CD4-positive, alpha-beta T cell treated with Interleukin-10 for 1 hour (primary cell): ENCODE measurements at regions not wholly inside any gene's neighbourhood (a gene's known extent, or its start where the extent isn't known, plus 50 kb on each side); places are given as distances from the start of the nearest gene placed in this dataset.

Experiments
- DNase-seq: peaks from one replicate; pipeline ENCODE4 v3.0.0-alpha.2; 2020

DNA sequence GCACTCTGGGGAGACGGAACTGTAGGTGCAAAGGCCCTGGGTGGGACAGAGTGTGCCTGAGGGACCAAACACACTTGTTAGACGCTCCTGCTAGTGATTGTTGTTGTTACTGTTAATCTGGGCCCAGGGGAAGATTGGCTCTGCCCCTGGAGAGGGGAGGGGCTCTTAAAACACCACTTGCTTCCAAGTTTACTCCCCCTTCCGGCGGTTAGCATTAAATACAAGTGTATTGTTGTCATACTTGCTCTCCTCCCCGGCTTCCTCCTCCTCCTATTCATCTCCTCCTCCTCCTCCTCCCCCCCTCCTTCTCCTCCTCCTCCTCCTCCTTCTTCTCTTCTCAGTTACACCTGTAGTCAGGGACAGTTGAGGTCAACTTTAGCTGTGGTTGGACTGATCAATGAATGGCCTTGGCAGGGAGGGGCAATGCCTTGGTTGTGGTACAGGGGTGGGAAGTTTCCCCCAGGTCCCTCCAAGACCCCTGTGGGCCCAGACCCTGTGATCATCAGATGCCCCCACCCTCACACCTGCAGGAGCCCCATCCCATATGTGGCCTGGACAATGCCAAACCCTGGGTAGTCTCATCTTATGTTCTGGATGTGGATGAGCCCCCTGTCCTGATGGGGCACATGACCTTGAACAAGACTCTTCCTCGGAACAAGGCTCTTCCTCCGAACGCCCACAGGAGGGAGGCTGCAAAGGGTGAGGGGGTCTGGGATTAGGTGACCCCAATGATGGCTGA is 217.3 kb downstream of the PTPRU start:
- no peak for DNase-seq

DNA sequence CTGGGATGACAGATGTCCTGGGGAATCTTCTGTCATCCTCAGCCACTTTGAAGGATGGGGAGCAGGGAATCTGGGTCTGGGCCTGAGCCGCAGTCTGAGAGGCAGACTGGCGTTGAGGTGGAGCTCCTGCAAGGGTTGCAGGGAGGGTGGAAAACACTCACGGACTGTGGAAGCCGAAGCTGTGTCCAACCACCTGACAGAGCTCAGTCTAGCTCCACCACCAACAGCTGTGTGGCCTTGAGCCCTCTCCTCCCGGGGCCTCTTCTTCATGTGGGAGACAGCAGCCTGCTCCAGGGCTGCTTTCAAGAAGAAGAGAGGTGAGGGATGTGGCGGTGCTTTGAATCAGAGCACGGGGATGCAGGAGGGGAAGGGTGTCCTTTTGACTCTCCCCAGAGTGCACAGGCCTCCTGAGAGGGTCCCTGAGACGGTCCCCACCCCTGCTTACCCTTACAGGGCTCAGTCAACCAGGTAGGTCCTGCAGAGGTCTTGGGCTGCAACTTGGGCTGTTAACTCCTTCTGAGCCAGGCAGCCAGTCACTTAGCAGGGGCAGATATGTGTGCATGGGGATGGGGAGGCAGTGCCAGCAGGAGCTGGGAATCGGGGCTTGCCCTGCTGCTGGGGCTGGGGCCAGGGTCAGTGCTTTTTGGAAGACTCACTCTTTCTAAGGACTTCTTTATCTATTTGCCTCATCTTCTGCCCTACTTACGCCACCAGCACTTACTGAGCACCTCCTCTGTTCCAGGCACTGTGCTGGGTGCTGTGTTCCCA is 216.3 kb downstream of the PTPRU start:
- DNase-seq, result no peak

DNA sequence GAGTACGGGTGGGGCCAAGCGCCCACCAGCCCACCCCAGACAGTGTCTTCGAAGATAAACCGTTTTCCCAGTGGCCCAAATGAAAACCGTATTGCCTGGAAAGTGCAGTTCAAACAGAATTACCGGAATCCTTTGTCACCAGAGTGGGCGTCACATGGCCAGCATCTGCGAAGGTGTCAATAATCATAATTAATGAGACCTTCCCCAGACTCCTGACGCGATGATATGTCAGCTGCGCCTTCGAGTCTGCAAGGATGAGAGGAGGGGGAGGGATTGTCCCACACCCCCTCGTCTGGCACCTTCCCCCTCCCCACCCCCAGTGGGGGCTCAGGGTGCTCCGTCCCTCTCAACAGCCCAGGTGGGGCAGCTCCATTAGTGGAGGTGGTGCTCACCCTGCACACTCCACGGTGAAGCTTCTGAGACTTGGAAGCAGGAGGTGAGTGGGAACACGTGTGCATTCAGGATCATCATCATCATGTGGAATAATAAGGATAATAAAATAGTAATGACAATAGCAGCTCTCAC is 215.1 kb downstream of the PTPRU start:
- DNase-seq, result no peak

GRCh38 chr1:29450591-29450990 is 214.3 kb downstream of the PTPRU start:
- DNase-seq, result no peak

- DNase-seq, result no peak
Measured at GRCh38 chr1:29448456-29449235, 212.3 kb downstream of the PTPRU start.

GRCh38 chr1:29447368-29447767 is 211.0 kb downstream of the PTPRU start:
- no peak for DNase-seq

DNA sequence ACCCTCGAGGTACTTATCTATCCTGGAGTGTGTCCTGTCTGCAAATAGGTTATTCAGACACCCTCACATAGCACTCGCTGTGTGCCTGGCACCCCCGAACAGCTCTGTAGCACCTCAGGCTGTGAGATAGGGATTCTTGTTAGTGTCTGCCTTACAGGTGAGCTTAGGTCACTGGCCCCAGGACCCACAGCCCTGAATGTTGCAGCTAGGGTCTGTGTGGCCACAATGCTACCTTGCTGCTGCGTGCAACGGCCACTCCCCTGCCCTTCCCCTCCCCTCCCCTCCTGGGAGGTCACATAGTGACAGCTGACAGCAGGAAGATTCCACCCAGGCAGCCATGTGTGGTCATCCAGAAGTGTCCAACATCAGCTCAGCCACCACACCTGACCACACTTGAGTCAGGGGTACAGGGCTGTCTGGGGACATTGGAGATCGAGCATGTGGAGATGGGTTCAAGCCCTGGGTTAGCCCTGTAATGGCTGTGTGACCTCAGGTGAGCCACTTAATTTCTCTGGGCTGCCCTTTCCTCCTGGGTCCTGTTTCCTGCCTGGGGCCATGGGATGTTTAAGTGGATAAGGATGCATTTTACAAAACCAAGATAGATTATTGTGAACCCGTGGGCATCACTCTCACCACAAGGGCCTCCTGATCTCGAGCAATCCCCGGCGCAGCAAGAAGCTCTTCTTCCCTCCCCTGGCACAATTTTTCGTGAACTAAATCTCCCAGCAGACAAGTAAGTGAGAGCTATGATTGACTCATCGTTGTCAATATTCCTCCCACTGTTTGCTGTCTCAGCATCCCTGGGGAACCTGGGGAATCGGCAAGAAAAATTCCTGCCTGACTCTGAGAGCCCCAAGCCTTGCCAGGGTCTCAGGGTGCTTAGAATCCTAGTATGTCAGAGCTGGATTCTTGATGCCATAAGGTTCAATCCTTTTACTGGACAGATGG is 208.7 kb downstream of the PTPRU start:
- DNase-seq, result no peak

DNA sequence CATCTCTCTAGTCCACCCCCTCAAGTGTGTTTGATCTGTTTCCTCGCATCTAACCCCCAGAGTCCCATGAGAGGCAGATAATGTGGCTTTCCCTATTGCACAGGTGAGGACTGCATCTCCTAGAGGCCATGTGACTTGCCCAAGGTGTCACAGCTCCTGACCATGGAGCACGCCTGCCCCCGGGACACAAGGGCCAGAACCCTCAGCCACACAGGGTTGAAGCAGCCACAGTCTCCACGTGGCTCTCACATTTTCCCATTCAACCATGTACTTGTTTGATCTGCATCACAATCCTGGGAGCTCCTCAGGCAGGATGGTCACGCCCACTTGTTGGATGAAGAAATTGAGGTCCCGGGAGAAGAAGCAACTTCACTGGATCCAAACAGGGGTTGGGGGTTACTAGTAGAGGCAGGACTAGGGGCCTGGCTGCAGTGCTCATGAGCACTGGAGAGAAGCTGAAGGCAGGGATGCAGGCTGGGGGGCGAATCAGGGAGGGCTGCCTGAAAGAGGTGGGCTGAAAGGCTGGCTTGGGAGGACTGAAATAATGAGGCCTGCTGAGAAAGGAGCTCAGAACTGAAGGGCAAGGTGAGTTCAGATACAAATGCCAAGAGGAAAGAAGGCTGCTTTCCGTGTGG is 207.9 kb downstream of the PTPRU start:
- DNase-seq, result no peak

DNA sequence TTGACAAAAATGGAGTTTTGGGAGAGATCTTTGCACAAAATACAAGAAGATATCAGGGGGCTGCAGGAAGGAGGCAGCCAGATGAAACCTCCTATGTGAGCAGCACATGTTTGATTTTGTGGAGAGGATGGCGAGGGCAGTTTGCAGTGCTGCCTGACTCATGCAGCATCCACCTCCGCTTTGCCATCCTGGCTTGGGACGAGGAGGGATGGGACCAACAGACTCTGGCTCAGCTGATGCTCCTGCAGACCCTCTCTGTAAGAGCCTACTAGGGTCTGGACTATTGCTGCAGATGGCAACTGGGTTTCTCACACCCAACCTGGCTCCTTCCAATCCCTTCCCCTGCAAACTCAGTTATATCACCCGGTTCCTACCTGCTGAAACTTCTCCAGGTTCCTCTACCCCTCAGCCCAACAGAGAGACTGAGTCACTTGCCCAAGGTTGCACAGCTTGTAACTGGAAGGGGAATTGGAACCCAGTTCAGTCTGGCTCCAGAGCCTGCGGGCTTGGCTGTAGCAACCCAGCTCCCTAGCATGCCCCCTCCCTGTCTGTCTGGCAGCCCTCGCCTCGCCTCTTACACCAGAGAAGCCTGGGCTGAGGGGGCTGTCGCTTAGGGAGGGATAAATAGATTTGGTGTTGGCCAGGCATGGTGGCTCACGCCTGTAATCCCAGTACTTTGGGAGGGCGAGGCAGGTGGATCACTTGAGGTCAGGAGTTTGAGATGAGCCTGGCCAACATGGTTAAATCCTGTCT is 205.8 kb downstream of the PTPRU start:
- DNase-seq, result no peak

GRCh38 chr1:29439615-29440014 is 203.3 kb downstream of the PTPRU start:
- no peak for DNase-seq

DNA sequence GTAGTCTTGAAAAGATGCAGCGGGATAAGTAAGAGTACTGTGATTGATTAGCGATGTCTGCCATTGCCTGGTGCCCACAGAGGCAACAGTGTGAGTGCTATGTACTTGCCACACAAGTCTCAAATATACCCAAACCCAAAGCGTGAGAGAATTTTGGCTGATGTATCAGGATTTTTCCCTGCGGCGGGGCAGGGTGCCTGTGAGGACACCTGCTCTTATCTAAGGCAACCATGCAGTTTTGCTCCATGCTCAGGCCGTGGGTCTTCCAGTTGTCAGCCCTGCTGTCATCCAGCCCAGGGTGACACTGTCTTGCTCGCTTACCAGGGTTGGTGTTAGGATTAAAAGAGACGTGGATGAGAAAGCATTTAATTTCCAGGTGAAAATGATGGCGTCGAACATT is 202.7 kb downstream of the PTPRU start:
- no peak for DNase-seq

DNA sequence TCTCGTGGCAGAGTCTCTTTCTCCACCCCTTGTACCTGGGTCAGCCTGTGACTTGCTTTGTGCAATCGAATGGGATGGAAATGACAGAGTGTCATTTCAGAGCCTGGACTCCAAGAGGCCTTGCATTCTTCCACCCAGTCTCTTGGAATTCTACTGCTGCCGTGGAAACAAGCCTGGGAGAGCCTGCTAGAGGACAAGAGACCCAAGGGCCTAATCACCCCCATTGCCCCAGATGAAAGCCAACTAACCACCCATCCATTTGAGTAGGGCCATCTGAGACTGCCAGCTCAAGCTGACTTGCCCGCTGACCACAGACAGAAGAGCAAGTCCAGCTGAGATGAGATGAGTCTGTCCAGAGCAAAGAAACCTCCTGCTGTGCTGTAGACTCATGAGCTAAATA is 201.6 kb downstream of the PTPRU start:
- DNase-seq, result no peak

DNA sequence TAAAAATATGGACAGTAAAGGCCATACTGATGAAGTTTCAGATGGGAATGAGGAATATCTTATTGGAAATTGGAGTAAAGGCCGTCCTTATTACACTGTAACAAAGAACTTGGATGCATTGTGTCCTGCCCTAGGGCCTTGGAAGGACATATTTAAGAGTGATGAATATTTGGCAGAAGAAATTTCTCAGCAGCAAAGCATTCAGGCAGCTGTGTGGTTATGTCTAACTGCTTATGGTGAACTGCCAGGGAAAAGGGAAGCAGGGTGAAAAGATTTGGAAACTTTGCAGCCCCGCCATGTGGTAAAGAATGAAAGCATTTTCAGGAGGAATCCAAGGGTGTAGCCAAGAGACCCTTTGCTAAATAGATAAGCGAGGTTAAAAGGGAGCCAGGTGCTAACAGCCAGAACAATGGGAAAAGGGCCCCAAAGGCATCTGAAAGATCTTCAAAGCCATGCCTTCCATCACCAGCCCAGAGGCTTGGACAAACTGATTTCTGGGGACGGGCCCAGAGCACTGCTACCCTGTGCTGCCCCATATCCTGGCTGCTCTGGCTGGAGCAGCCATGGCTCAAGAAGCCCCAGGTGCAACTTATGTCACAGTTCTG is 200.0 kb downstream of the PTPRU start:
- no peak for DNase-seq

- DNase-seq, result no peak
Measured at GRCh38 chr1:29433830-29434229, 197.5 kb downstream of the PTPRU start.

GRCh38 chr1:29431138-29431537 is 194.8 kb downstream of the PTPRU start:
- no peak for DNase-seq

- DNase-seq, result no peak
Measured at GRCh38 chr1:29429656-29430055, 193.3 kb downstream of the PTPRU start.

DNA sequence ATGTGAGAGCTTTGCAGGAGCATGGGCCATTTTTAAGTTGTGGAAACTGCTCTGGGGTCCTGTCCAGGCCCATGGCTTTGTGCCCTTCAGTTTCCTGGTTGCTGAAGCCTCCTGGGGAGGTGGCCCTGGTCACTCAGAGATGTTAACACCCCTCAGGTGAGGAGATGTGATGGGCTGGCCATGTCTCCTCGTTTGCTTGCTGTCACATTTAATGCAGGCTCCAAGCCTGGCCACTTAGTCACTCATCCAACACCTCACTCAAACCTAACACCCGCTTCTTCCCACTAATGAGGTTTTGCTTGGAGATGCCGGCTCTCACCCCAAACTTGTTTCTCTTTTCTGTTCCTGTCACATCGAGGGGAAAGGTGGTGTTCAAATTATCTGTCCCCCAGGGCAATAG is 192.7 kb downstream of the PTPRU start:
- DNase-seq, result no peak

DNA sequence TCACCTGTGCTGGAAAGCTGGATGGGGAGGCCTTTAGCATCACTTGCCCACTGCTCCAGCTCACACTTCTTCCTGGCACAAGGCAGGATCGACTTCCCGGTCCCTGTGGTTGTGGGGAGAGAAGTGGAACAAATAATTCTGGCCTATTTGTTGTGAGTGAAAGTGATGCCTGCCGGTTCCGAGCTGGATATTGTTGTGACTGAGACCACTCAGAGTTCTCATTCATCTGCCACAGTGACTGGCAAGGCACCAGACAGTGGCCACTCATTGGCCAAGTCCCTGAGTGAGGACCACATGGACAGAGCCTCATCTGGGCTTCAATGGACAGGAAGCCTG is 191.9 kb downstream of the PTPRU start:
- DNase-seq, result no peak

GRCh38 chr1:29427614-29428279 is 191.4 kb downstream of the PTPRU start:
- DNase-seq, result no peak

GRCh38 chr1:29426701-29427279 is 190.5 kb downstream of the PTPRU start:
- no peak for DNase-seq
